ENCODE measurements at regions not wholly inside any gene's neighbourhood (a gene's known extent, or its start where the extent isn't known, plus 50 kb on each side); places are given as distances from the start of the nearest gene placed in this dataset.
A peak's percentile ranks its signal among the peaks of the same experiment; 100 is the strongest.

DNA sequence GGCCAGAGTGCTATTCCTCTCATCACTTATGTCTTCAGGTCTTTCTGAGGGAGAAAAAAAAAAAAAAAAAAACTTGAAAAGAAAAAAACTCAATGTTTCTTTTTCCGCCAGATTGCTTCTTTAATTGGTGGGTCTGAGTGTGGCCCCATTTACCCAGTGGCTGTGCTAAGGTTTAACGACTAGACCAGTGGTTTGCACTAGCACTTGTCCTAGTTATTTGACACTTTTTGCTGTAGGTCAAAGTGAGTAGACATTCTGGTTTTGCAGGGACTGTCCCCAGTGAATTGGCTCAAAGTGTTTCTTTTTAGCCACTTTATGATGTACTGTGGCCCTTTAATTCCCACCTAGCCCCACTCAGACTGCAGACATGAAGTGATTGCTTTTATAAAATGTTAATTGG is 273.3 kb downstream of the PTEN start:
- DNase-seq, result no peak

DNA sequence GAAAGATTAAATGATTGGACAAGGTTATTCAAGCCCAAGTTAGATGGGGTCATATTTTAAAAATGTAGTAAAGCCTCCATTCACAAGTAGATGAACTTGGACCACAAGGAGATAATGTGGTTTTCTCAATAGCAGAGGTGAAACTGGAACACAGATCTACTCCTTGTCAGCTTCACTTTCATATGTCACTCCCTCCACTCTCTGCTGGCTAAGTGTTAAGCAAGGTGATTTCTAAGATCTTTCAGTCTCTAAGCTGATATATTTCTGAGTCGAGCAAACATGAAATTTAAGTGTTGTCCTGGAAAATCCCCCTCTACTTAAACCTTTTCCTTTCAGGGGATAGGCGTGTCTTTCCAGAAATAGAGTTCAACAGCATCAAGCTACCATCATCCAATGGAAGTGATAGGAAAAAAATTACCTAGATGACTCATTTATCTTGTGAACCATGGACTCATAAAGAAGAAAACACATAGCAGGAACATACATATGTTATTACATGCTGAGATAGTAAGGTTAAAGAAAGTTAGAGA is 275.0 kb downstream of the PTEN start:
- DNase-seq, result no peak

DNA sequence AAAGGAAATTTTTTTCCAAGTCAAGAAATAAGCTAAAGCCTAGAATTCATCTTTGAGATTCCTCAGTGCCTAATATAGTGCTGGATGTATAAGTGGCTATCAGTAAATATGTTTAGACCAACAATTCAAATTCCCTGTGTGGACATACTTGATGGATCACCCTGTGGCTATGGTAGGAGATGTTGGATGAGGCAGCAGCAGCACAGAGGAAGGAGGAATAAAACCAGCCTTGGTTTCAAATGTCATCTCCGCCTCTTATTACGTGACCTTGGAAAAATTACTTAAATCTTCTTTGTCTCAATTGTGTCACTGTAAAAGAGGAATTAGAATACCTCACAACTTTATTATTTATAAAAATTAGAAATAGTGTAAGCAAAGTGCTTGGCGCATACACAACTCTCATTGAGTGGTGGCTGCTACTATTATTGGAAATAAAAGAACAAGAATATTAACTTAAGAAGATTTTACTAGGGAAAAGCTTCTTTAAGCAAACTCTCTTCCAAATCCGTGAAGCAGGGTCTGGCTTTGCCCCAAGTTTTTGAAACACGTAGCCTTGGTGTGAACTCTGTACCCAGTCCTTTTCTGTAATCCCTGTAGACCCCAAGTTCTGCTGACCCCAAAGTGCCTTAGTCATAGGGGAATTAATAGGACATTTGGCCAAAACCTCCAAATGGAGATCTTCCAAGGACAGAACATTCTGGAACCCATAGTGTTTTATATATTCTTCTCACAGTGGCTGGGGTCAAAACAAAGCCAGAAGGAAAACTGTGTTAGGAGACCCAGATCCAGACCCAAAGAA is 283.8 kb downstream of the PTEN start:
- no peak for DNase-seq

DNA sequence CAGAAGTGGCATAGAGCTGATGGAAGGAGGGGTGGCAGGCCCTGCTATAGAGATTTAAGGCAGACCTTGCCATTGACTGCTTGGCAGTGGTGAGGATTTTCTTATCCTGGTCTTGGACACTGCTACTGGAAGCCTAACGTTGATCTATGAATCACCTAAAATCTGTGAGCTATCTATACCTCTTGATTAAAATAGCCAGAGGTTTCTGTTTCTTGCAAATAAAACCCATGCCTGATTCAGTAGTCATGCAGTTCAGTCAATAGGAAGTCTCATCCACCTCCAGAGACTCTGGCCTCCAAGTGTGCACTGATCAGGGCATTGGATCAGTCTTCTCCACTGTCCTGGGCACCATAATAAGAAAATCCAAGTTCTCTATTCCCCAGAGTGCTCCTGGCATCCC is 286.5 kb downstream of the PTEN start:
- DNase-seq, result no peak

DNA sequence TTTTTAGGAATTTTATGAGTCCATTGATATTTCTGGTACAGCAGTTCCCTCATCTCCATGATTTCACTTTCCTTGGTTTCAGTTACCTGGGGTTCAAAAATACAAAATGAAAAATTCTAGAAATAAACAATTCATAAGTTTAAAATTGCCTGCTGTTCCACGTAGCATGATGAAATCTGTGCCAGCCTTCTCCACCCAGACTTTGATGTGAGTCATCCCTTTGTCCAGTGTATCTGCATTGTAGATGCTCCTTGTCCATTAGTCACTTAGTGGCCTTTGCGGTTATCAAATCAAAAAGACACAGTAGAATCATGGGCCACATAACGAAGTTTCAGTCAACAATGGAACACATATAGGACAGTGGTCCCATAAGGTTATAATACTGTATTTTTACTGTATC is 286.9 kb downstream of the PTEN start:
- no peak for DNase-seq

DNA sequence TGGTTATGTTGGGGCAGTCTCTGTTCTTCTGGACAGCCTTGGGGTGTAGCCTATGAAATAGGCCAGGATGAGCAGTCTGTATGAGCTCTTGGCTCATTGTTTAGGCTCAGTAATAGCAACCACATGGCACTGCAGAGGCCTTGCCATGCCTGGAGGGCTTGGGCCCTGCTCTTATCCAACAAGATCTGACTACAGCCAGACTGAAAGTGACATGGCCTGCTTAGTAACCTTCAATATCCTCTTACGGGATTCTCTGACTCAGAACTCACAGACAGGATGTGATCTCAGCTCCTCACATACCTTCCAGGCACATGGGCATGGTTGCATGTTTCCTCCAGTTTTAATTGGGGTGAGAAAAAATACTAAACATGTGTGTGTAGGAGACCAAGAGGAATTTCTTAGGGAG is 289.3 kb downstream of the PTEN start:
- peak in 3 of 4 experiments; percentile 1 to 2 (median 1) for DNase-seq

DNA sequence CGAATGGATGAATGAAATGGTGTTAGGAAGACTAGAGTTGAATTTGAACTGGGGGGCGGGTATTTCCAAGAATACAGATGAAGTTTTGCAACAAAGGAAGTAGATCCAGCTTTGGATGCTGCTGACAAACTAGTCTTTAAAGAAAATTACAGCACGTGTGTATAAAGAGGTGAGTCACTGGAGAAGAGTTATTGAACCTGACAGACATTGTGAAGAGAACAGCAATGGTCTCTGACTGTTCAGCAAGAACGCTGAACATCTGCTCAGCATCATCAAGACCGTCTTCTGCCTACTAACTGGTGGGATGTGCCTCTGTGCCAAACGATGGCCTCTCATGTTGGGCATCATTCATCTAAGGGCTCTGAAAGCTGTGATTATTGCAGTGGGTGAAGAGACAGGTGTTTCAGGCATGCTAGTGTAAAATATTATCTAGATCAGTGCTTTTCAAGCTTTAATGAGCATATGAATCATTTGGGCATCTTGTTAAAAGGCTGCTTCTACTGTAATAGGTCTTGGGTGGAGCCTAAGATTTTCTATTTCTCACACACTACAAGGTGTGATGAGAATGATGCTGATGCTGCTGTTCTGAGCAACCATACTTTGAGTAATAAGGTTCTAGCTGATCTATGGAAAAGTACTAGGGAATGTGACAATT is 291.3 kb downstream of the PTEN start:
- DNase-seq, result no peak

DNA sequence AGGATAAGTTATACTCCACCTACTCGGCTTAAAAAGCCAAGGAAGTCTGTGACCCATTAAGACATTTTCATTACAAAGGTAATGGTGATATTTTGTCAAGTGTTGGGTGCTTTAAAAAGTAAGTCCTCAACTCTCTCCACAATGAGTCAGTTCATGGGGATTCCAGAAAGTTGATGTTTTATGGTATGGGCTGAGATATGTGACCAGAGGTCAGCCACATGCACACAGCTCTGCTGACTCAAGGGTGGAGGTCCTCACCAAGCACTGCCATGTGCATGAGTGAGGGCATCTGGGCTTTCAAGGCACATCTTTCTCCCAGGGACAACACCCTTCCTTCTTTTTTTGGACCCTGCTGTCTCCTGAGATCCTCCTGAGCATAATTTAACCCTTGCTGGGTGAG is 292.9 kb downstream of the PTEN start:
- no peak for DNase-seq

DNA sequence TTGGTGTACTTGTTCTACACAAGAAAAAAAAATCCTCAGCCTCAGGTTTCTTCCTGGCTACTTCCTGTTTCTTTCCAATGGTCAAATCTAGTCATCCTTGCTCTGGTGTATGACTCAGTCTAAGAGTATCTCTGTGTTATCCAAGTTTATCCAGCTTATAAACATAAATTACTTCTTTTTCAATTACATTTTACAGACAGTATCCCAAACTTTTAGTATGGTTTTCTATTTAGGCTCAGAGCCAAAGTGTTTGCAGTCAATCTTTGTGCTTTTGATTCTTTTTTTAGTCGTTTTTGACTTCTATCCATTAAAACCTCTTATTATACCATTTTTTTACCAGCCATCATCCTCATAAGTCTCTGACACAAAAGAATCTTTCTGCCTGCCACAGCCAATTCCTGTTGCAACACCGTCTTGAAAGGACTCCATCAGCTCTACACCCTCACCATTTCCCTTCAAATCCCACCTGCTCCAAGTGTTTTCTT is 294.6 kb downstream of the PTEN start:
- DNase-seq, result no peak

DNA sequence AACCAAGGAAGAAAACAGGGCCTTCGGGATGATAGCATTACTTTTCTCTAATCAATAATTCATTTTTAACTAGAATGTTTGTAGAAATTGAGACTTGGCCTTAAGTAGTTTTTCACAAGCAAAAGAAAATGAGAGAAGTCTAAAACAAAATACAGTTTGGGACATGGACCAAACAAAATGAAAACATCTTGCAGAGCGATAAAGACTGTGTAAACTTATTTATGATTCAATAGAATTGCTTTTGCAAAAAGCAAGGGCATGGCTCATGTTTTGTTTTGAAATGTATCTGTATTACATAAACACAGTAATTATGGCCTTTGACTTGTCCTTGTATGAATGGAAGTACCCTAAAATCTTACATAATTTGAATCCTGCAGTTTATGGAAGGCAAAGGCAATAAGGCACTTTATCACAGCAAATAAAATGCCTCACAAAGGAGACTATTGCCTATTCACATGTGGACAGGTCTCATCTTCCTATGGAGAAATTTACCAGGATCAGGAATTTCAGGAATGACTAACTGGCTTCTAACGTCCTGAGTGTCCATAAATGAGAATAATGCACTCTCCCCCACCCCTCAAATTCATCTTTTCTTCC is 295.2 kb downstream of the PTEN start:
- DNase-seq, result no peak

DNA sequence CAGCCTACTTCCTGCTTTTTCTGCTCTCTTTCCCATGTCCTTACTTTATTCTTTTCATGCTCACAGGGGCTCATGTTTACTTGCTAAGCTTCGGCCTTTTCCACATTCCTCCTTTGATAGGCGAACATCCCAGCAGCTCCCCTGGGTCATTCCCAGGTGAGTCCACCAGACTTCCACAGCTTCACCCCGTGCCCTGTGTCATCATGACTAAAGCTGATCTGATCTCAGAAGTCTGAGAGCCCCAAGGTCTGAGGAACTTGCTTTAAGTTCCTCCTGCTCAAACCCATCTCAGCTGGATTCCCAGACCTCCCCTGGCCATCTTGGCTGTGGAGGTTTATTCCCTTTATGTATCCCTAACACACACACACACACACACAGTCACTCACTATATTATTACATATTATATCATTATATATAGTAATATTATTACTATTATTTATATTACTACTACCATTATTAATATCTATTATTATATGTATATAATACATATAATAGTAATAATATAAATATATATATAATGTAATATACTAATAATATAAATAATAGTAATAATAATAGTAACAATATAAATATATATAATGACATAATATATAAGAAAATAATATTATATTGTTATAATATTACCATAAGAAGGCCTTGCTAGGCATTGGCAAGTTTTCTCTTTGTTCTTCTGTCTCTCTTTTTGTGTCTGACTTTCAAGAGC is 295.9 kb downstream of the PTEN start:
- DNase-seq, result no peak

DNA sequence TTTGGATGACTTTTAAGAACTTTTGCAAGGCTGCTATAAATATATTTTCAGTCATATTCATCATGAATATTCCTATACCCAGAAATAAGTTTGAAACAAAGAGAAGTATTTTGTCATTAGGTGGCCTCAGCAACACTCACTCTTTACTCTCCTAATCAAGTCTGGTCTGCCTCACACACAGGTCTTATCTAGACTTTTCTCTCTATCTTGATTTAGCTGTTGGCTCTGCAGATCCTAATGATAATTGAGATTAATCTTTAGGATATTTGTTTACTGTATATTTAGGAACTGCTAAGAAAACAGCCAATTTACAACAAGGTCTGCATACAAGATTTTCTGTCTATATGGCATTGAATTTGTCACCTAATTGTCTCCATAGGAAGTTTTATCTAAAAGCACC is 297.6 kb downstream of the PTEN start:
- no peak for DNase-seq

DNA sequence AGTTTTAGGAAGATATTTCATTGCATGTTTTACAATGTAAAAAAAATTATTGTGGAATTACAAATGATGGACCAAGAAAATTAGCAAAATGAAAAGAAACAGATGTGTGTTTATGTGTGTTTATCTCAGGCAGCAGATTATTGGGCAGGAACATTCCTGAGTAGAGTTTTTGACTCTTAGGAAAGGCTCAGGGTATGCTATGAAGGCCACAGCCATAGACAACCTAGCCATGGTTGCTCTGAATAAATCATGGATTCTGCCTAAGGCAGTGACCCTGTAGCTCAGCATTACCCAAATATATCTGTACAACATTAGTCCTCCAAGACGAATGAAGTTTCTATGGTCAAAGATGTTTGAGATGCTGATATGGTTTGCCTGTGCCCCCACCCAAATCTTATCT is 298.3 kb downstream of the PTEN start:
- no peak for DNase-seq

DNA sequence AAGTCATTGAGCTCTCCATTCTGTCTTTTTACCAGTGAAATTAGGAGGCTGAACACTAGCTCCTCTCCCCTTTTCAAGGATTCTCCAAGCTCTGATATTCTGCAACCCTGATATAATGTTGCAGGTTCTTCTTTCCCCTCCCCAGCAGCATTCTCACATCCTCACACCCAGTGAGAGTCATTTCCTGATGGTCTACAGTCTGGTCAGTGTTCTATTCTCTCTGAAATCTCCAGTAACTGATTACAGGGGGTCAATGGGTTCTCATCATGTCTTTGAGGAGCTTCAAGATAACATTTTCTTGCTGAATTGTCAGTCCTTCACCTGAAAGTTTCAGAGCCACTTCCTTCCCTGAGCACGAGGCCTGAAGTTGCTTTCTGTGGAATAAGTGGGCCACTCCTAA is 299.4 kb downstream of the PTEN start:
- DNase-seq, result no peak

DNA sequence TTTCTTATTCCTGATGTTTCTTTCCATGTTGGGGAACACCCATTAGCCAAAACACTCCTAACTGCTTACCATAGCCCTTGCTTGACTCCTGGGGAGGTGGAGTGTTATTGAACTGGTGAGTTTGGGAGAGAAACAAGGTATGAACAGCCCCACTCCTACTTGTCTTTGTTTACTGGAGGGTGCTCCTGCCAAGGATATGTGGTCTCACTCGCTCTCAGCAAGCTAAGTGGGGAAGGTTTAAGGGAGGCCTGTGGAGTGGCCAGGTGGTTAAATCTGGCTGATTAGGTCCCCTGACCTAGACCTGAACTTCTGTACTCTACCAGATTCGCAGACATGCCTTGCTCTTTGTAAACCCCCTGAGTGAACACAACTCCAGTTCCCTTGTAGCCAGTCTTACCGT is 300.1 kb downstream of the PTEN start:
- DNase-seq, result no peak

DNA sequence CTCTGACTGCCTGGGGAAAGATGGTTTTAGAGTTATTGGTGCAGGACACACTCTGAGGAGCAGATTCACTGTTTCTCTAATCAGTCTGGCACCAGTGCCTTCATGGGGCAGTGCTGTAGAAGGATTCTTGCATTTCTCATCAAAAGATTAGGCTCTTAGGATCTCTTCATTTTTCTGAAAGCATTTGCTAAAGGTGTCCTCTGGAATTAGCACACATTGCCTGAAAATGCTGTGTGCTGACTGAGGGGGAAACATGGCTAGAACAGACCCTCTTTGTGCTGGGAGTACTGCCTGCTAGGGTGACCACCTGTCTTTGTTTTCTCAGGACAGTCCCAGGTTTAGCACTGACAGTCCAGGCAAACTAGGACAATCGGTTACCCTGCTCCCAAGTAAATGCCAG is 301.0 kb downstream of the PTEN start:
- no peak for DNase-seq

DNA sequence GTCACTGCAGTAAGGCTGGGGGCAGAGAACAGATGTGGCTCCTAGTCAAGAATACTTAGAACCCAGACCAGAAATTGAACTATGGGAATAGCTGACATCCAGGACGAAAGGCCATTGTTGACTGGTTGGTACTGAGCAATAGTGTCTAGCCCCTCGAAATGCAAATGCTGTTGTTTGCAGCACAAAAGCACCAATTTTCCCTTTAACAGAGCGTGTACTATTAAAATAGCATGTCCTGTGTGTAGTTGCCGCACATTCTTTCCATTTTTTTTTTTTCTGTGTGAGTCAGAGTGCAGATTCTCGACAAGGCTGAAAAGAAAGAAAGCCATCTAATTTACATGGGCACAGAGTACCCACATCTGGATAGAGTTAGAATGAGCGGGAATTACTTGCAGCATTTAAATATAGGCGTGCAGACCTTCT is 302.4 kb downstream of the PTEN start:
- no peak for DNase-seq

DNA sequence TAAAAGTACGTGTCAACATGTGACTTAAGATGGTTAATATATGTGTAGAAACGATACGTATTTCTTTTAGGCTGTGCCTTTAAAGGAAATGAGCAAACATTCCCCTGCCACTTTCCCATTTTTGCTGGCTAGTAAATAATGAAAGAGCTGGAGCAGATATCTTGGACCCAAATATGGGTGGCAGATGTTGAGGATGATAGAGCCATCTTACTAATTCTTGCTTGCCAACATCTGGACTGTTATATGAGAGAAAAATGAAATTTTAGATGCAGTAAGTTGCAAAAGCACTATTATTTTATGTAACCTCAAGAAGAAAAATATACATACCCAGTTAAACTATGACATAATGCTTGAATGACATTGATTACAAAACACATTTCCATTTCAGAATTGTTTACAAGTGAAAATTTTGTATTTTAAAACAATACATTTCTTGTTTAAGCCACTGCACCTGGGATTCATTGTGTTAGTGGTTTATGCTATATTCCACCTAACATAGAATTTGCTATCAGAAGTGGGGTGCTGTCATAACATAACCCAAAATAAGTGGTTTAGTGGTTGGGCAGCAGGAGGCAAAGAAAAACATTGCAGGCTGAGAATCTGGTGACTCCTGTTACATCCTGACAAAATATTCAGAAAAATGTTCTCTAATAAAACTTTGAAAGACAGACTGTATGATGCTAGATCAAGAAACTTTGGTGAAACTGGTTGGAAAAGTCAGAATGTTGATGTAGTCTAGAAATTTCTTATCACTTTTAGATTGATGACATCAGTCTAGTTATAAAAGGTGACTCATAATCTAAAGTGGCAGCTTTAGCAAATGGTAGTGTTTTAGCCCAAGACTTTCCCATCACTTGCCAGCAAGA is 305.0 kb downstream of the PTEN start:
- DNase-seq, result no peak

DNA sequence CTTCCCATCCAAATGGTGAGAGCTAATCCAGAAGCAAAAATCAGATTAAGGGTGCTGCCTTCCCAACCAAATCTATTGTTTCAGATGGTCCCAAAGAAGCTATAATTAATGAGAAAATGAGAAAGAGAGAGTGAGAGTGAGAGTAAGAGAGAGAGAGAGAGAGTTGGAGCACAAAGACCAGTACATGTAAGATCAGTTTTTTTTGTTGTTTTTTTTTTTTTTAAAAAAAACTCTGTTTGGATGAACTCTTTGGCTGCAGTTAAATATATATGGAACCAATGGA is 305.6 kb downstream of the PTEN start:
- no peak for DNase-seq

DNA sequence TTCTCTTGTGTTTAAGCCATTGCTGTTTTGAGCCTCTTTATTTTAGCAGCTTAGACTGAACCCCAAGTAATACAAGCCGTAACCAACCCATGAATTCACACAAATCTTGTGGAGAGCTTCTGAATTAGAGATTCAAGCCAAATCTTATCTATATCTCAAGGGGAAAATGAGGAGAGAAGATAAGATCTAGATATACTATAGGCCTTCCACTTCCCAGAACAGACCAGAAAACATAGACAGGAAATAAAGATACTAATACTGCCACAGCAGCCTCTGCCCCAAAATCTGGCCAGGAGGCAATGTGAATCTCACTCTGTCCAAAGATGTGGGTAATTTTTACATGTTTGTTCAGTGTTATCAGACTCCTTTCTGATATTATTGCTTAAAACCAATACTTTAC is 307.2 kb downstream of the PTEN start:
- no peak for DNase-seq

DNA sequence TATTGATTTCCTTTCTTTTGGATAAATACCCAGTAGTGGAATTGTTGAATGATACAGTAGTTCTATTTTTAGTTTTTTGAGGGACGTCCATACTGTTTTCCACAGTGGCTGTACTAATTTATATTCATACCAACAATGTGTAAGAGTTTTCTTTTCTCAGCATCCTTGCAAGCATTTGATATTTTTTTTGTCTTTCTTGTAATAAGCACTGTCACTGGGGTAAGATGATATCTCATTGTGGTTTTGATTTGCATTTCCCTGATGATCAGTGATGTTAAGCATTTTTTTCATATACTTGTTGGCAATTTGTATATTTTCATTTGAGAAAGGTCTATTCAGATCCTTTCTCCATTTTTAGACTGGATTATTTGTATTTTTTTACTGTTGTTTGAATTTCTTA is 308.7 kb downstream of the PTEN start:
- DNase-seq, result no peak

DNA sequence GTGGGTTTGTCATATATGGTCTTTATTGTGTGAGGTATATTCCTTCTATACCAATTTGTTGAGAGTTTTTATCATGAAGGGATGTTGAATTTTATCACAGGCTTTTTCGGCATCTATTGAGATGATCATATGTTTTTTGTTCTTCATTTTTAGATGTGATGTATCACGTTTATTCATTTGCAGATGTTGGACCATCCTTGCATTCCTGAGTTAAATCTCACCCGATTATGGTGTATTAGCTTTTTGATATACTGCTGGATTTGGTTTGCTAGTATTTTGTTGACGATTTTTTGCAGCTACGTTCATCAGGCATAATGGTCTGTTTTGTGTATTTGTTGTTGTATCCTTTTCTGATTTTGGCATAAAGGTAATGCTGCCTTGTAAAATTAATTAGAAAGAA is 311.0 kb downstream of the PTEN start:
- no peak for DNase-seq

DNA sequence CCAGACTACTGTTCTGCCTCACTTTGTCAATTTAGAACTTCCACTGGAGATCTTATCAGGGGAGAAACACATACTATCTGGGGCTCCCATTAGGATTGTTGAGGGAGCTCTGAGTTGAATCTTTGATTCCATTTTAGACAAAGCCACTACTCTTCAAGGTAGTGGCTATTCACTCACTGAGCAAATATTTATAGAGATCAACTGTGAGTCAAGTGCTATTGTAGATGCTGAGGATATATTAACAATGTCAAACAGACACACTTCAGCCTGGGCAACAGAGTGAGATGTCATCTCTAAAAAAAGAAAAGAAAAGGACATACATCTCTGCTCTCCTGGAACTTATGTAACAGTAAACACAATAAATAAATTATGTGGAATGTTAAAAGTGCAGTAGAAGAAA is 315.3 kb downstream of the PTEN start:
- no peak for DNase-seq
